ENCODE measurements at regions not wholly inside any gene's neighbourhood (a gene's known extent, or its start where the extent isn't known, plus 50 kb on each side); places are given as distances from the start of the nearest gene placed in this dataset.

DNA sequence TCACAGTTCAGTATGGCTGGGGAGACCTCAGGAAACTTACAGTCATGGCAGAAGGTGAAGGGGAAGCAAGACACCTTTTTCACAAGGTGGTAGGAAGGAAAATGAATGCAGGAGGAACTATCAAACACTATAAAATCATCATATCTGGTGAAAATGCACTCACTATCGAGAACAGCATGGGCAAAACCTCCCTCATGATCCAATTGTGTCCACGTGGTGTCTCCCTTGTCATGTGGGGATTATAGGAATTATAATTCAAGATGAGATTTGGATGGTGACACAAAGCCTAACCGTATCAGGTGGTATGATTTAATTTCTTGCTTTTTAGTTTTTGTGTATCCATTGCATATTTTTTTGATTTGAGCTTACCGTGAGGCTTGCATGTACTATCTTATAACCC, 133.2 kb upstream of the SYNCRIP start:
- H3K36me3 ChIP-seq (replicated peaks in 1 of 2; ENCODE audit: control extremely low read depth in 1 of 2, control insufficient read depth in 1 of 2, extremely low read depth in 1 of 2, insufficient read depth in 2 of 2, low read length in 1 of 2) = no peaks in the 10 kb centered on the region
- CTCF ChIA-PET = no interaction called here
- peaks cover 9% of the 10 kb centered on the region for H3K9me3 Mint-ChIP-seq (ENCODE audit: insufficient read depth)
- TF ChIP-seq EZH2 (IDR thresholded peaks at IDR 0.05; ENCODE audit: borderline replicate concordance, insufficient read depth, low read depth, low read length, poor library complexity, severe bottlenecking) = no peak
- TF ChIP-seq, protein P1, sequence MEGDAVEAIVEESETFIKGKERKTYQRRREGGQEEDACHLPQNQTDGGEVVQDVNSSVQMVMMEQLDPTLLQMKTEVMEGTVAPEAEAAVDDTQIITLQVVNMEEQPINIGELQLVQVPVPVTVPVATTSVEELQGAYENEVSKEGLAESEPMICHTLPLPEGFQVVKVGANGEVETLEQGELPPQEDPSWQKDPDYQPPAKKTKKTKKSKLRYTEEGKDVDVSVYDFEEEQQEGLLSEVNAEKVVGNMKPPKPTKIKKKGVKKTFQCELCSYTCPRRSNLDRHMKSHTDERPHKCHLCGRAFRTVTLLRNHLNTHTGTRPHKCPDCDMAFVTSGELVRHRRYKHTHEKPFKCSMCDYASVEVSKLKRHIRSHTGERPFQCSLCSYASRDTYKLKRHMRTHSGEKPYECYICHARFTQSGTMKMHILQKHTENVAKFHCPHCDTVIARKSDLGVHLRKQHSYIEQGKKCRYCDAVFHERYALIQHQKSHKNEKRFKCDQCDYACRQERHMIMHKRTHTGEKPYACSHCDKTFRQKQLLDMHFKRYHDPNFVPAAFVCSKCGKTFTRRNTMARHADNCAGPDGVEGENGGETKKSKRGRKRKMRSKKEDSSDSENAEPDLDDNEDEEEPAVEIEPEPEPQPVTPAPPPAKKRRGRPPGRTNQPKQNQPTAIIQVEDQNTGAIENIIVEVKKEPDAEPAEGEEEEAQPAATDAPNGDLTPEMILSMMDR (IDR thresholded peaks at IDR 0.05) = no peak
- peaks cover 0 to 14% (median 8%) of the 10 kb centered on the region in 3 donors for H3K9me3 ChIP-seq (ENCODE audit: control extremely low read depth in 1 of 3, control insufficient read depth in 2 of 3, insufficient read depth in 1 of 3, low read length in 2 of 3)
- POLR2A ChIA-PET = no interaction called here
- H4K20me1 ChIP-seq (ENCODE audit: control insufficient read depth, insufficient read depth, low read length, poor library complexity, severe bottlenecking) = no peaks in the 10 kb centered on the region
- H3K4me1 ChIP-seq (ENCODE audit: control insufficient read depth in 2 of 2, insufficient read depth in 2 of 2, low read length in 2 of 2) = no peaks in the 10 kb centered on the region
- H3K4me2 ChIP-seq (replicated peaks; ENCODE audit: low read depth, low read length, poor library complexity, severe bottlenecking) = no peak overlapping the region
- H3K27ac Mint-ChIP-seq = no peak overlapping the region
- H2AFZ ChIP-seq (ENCODE audit: insufficient read depth, low read depth, low read length, poor library complexity, severe bottlenecking) = no peak overlapping the region
- H3K27me3 Mint-ChIP-seq = peaks cover 17% of the 10 kb centered on the region
- DNase-seq = no peak
- no peaks in the 10 kb centered on the region for H3K79me2 ChIP-seq (ENCODE audit: control insufficient read depth, insufficient read depth, low read length)
- H3K27me3 ChIP-seq (replicated peaks in 1 of 4; ENCODE audit: control extremely low read depth in 1 of 4, control insufficient read depth in 3 of 4, insufficient read depth in 4 of 4, low read length in 3 of 4) = no peaks in the 10 kb centered on the region
- H3K4me3 Mint-ChIP-seq = no peak overlapping the region
- intact Hi-C loops (cut with micrococcal nuclease) = no loop called here
- H3K9ac ChIP-seq (ENCODE audit: low read length) = no peak overlapping the region
- WGBS (ENCODE audit: insufficient coverage) = no CpG with 5 or more reads among the region's 4 CpGs
- no peak for ATAC-seq (ENCODE audit: low read depth)
- no peak overlapping the region for H3K4me3 ChIP-seq (ENCODE audit: control extremely low read depth in 1 of 5, extremely low read depth in 1 of 5, insufficient read depth in 1 of 5, low read depth in 2 of 5, low read length in 4 of 5)
- no peak overlapping the region for H3K27ac ChIP-seq (ENCODE audit: low read length in 2 of 2)
- no peaks in the 10 kb centered on the region for H3K4me1 Mint-ChIP-seq

DNA sequence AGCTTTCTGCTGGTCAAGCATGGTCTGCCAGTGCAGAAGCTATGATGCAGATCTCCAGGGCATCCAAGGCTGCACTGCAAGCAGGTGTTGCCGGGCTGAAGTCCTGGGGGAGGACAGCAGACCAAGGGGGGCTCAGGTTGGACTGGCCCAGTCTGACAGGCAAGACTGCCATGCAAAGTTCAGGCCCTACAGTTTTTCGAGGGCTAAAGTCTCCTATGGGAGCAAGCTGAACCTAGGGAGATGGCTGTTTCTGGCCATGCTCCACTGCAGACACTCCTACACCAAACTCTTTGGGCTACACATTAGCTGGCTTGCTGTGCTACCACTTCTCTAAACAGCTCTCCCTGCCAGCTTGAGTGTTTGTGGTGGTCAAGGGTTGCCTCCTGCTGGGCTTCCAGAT, 130.0 kb upstream of the SYNCRIP start:
- no peaks in the 10 kb centered on the region for H3K36me3 ChIP-seq (replicated peaks in 1 of 2; ENCODE audit: control extremely low read depth in 1 of 2, control insufficient read depth in 1 of 2, extremely low read depth in 1 of 2, insufficient read depth in 2 of 2, low read length in 1 of 2)
- H3K27me3 Mint-ChIP-seq = peaks cover 19% of the 10 kb centered on the region
- H4K20me1 ChIP-seq (ENCODE audit: control insufficient read depth, insufficient read depth, low read length, poor library complexity, severe bottlenecking) = no peaks in the 10 kb centered on the region
- peaks cover 0 to 7% (median 0%) of the 10 kb centered on the region in 3 donors for H3K9me3 ChIP-seq (ENCODE audit: control extremely low read depth in 1 of 3, control insufficient read depth in 2 of 3, insufficient read depth in 1 of 3, low read length in 2 of 3)
- no peak for TF ChIP-seq EZH2 (IDR thresholded peaks at IDR 0.05; ENCODE audit: borderline replicate concordance, insufficient read depth, low read depth, low read length, poor library complexity, severe bottlenecking)
- TF ChIP-seq, protein P1 (IDR thresholded peaks at IDR 0.05) = no peak
- no peaks in the 10 kb centered on the region for H3K79me2 ChIP-seq (ENCODE audit: control insufficient read depth, insufficient read depth, low read length)
- H3K4me2 ChIP-seq (replicated peaks; ENCODE audit: low read depth, low read length, poor library complexity, severe bottlenecking) = no peak overlapping the region
- no peaks in the 10 kb centered on the region for H3K4me1 Mint-ChIP-seq
- H3K4me3 ChIP-seq (ENCODE audit: control extremely low read depth in 1 of 5, extremely low read depth in 1 of 5, insufficient read depth in 1 of 5, low read depth in 2 of 5, low read length in 4 of 5) = no peak overlapping the region
- intact Hi-C loops (cut with micrococcal nuclease) = no loop called here
- no peaks in the 10 kb centered on the region for H3K4me1 ChIP-seq (ENCODE audit: control insufficient read depth in 2 of 2, insufficient read depth in 2 of 2, low read length in 2 of 2)
- ChIA-PET CTCF (no interaction called here), POLR2A (no interaction called here)
- no peaks in the 10 kb centered on the region for H3K27me3 ChIP-seq (replicated peaks in 1 of 4; ENCODE audit: control extremely low read depth in 1 of 4, control insufficient read depth in 3 of 4, insufficient read depth in 4 of 4, low read length in 3 of 4)
- DNase-seq (no peak), ATAC-seq (ENCODE audit: low read depth) (no peak)
- no peak overlapping the region for H3K27ac Mint-ChIP-seq
- no peak overlapping the region for H3K9ac ChIP-seq (ENCODE audit: low read length)
- no peak overlapping the region for H2AFZ ChIP-seq (ENCODE audit: insufficient read depth, low read depth, low read length, poor library complexity, severe bottlenecking)
- no peak overlapping the region for H3K27ac ChIP-seq (ENCODE audit: low read length in 2 of 2)
- H3K4me3 Mint-ChIP-seq = no peak overlapping the region
- 70% methylated on average over 2 of the region's 2 CpGs for WGBS (ENCODE audit: insufficient coverage)
- peaks cover 3% of the 10 kb centered on the region for H3K9me3 Mint-ChIP-seq (ENCODE audit: insufficient read depth)
